ENCODE measurements at regions not wholly inside any gene's neighbourhood (a gene's known extent, or its start where the extent isn't known, plus 50 kb on each side); places are given as distances from the start of the nearest gene placed in this dataset.

DNA sequence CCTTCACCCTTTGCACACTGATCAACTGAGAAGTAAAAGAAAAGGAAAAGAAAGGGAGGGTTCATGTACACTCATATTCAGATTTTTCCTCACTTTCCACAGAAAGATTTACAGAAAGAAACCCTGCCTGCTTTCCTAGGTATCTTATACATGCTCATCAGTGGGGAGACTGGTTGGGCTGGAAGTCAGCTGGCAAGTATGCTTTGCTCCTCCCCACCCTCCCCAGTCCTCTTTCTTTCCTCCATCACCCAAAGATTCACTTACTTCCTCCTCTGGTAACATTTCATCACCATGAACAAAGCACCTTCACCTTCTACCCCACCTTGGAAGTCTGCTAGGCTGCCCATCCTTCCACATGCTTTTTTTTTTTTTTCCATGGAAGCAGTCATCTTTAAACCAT lies 153.2 kb upstream of the NRBF2 start:
- CTCF ChIA-PET = no interaction called here
- Histone ChIP-seq H2AFZ (ENCODE audit: low read depth, low read length) (no peak overlapping the region), H3K4me3 (replicated peaks in 1 of 3; ENCODE audit: insufficient read depth in 1 of 3, low read depth in 1 of 3, low read length in 3 of 3) (no peak overlapping the region), H3K27ac (ENCODE audit: insufficient read depth, low read depth, low read length) (no peak overlapping the region), H3K9ac (replicated peaks; ENCODE audit: extremely low read depth, insufficient read depth, low read length) (no peak overlapping the region), H3K27me3 (ENCODE audit: control insufficient read depth in 2 of 2, insufficient read depth in 2 of 2, low read length in 2 of 2) (no peaks in the 10 kb centered on the region), H3K79me2 (ENCODE audit: control insufficient read depth, insufficient read depth, low read length) (no peaks in the 10 kb centered on the region), H3K9me3 (replicated peaks; ENCODE audit: control insufficient read depth, insufficient read depth, low read length) (no peaks in the 10 kb centered on the region), H3K4me2 (ENCODE audit: insufficient read depth, low read length) (no peak overlapping the region), H3K36me3 (ENCODE audit: control insufficient read depth in 2 of 2, extremely low read depth in 1 of 2, insufficient read depth in 2 of 2, low read length in 2 of 2) (no peaks in the 10 kb centered on the region), H4K20me1 (replicated peaks; ENCODE audit: control insufficient read depth, extremely low read depth, insufficient read depth, low read length) (no peaks in the 10 kb centered on the region), H3K4me1 (ENCODE audit: control insufficient read depth, extremely low read depth, insufficient read depth, low read length) (no peaks in the 10 kb centered on the region), H3K9me1 (replicated peaks; ENCODE audit: control insufficient read depth, extremely low read depth, insufficient read depth, low read length) (no peaks in the 10 kb centered on the region)
- intact Hi-C loops (cut with micrococcal nuclease) = no loop called here
- no peak for FAIRE-seq
- dilution Hi-C loops (cut with MboI; ENCODE audit: extremely low pct_ligation_motif_present, low sequenced_read_pairs) = no loop called here
- TF ChIP-seq FOS (IDR thresholded peaks at IDR 0.05; ENCODE audit: borderline replicate concordance, insufficient read depth, low read length) (no peak), JUN (IDR thresholded peaks at IDR 0.05; ENCODE audit: borderline replicate concordance, insufficient read depth, insufficient read length, low read depth) (no peak), GATA2 (IDR thresholded peaks at IDR 0.05; ENCODE audit: insufficient read depth, insufficient read length, low read depth, low read length) (no peak), MYC (IDR thresholded peaks at IDR 0.05; ENCODE audit: low read depth, low read length) (no peak), POLR2AphosphoS5 (IDR thresholded peaks at IDR 0.05; ENCODE audit: insufficient read depth, low read depth, low read length) (no peak), POLR2A (IDR thresholded peaks at IDR 0.05; ENCODE audit: low read depth, low read length) (no peak), EZH2 (IDR thresholded peaks at IDR 0.05; ENCODE audit: borderline replicate concordance, low read depth, low read length, severe bottlenecking) (no peak)
- TF ChIP-seq, protein P1, sequence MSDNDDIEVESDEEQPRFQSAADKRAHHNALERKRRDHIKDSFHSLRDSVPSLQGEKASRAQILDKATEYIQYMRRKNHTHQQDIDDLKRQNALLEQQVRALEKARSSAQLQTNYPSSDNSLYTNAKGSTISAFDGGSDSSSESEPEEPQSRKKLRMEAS (IDR thresholded peaks at IDR 0.05; ENCODE audit: insufficient read depth, insufficient read length) = no peak
- TF ChIP-seq, protein P2, sequence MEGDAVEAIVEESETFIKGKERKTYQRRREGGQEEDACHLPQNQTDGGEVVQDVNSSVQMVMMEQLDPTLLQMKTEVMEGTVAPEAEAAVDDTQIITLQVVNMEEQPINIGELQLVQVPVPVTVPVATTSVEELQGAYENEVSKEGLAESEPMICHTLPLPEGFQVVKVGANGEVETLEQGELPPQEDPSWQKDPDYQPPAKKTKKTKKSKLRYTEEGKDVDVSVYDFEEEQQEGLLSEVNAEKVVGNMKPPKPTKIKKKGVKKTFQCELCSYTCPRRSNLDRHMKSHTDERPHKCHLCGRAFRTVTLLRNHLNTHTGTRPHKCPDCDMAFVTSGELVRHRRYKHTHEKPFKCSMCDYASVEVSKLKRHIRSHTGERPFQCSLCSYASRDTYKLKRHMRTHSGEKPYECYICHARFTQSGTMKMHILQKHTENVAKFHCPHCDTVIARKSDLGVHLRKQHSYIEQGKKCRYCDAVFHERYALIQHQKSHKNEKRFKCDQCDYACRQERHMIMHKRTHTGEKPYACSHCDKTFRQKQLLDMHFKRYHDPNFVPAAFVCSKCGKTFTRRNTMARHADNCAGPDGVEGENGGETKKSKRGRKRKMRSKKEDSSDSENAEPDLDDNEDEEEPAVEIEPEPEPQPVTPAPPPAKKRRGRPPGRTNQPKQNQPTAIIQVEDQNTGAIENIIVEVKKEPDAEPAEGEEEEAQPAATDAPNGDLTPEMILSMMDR (IDR thresholded peaks at IDR 0.05; ENCODE audit: extremely low read depth in 1 of 2, insufficient read depth in 1 of 2, low read depth in 1 of 2, low read length in 2 of 2) = no peak
- no TSS peak for BruUV-seq (replicated peaks)
- DNase-seq (ENCODE audit: low read depth, low spot score) = no peak
- POLR2A ChIA-PET = no interaction called here

Data from endothelial cell of umbilical vein (primary cell).